ENCODE measurements at regions not wholly inside any gene's neighbourhood (a gene's known extent, or its start where the extent isn't known, plus 50 kb on each side); places are given as distances from the start of the nearest gene placed in this dataset.

GRCh38 chr4:166673911-166674310 is 560.4 kb downstream of the SPOCK3 start:
- no peaks in the 10 kb centered on the region for H3K9me3 ChIP-seq
- no peak for DNase-seq (ENCODE audit: extremely low spot score)
- WGBS, result 87% methylated on average over 1 of the region's 1 CpG
- intact Hi-C loops (cut with DNase I), result no loop called here
- no peaks in the 10 kb centered on the region for H3K27me3 ChIP-seq
- H3K27ac ChIP-seq (replicated peaks in 1 of 4), result no peak overlapping the region
- H3K4me1 ChIP-seq, result no peaks in the 10 kb centered on the region
- TF ChIP-seq POLR2A (IDR thresholded peaks at IDR 0.05; ENCODE audit: low read depth) (no peak), POLR2AphosphoS5 (IDR thresholded peaks at IDR 0.05) (no peak), EP300 (IDR thresholded peaks at IDR 0.05) (no peak), CTCF (IDR thresholded peaks at IDR 0.05) (no peak)
- H3K36me3 ChIP-seq, result no peaks in the 10 kb centered on the region
- no peak overlapping the region for H3K4me3 ChIP-seq

- no peak for TF ChIP-seq POLR2AphosphoS5 (IDR thresholded peaks at IDR 0.05)
- no peak for TF ChIP-seq POLR2A (IDR thresholded peaks at IDR 0.05; ENCODE audit: low read depth)
- TF ChIP-seq CTCF (IDR thresholded peaks at IDR 0.05), result no peak
- TF ChIP-seq EP300 (IDR thresholded peaks at IDR 0.05), result no peak
- Histone ChIP-seq H3K36me3 (no peaks in the 10 kb centered on the region), H3K27me3 (no peaks in the 10 kb centered on the region), H3K27ac (replicated peaks in 1 of 4) (no peak overlapping the region), H3K4me1 (no peaks in the 10 kb centered on the region), H3K4me3 (no peak overlapping the region), H3K9me3 (no peaks in the 10 kb centered on the region)
- no peak for DNase-seq (ENCODE audit: extremely low spot score)
- intact Hi-C loops (cut with DNase I), result no loop called here
- 70% methylated on average over 4 of the region's 4 CpGs for WGBS
Observed at GRCh38 chr4:166675411-166675810, 558.9 kb downstream of the SPOCK3 start.

GRCh38 chr4:166680796-166681195 is 553.5 kb downstream of the SPOCK3 start:
- intact Hi-C loops (cut with DNase I), result no loop called here
- Histone ChIP-seq H3K27ac (replicated peaks in 1 of 4) (no peak overlapping the region), H3K27me3 (no peaks in the 10 kb centered on the region), H3K4me1 (no peaks in the 10 kb centered on the region), H3K9me3 (no peaks in the 10 kb centered on the region), H3K36me3 (no peaks in the 10 kb centered on the region), H3K4me3 (no peak overlapping the region)
- 80% methylated on average over 1 of the region's 1 CpG for WGBS
- no peak for TF ChIP-seq POLR2AphosphoS5 (IDR thresholded peaks at IDR 0.05)
- TF ChIP-seq POLR2A (IDR thresholded peaks at IDR 0.05; ENCODE audit: low read depth), result no peak
- TF ChIP-seq CTCF (IDR thresholded peaks at IDR 0.05), result no peak
- no peak for TF ChIP-seq EP300 (IDR thresholded peaks at IDR 0.05)
- DNase-seq (ENCODE audit: extremely low spot score), result no peak

GRCh38 chr4:166682200-166682599 is 552.1 kb downstream of the SPOCK3 start:
- TF ChIP-seq EP300 (IDR thresholded peaks at IDR 0.05) (no peak), POLR2A (IDR thresholded peaks at IDR 0.05; ENCODE audit: low read depth) (no peak), POLR2AphosphoS5 (IDR thresholded peaks at IDR 0.05) (no peak), CTCF (IDR thresholded peaks at IDR 0.05) (no peak)
- intact Hi-C loops (cut with DNase I), result no loop called here
- 50% methylated on average over 3 of the region's 3 CpGs for WGBS
- H3K4me1 ChIP-seq, result no peaks in the 10 kb centered on the region
- DNase-seq (ENCODE audit: extremely low spot score), result no peak
- no peaks in the 10 kb centered on the region for H3K36me3 ChIP-seq
- H3K9me3 ChIP-seq, result no peaks in the 10 kb centered on the region
- H3K27ac ChIP-seq (replicated peaks in 1 of 4), result no peak overlapping the region
- no peak overlapping the region for H3K4me3 ChIP-seq
- H3K27me3 ChIP-seq, result no peaks in the 10 kb centered on the region

Small RNAs in the stretch of these regions (small RNA-seq; reads per million reads assigned to genes)
- 0 reads per million in 3 donors for gene RF00019

Measured in esophagus muscularis mucosa (tissue), 4 donors.